Vagina (tissue), 2 donors: ENCODE measurements at regions not wholly inside any gene's neighbourhood (a gene's known extent, or its start where the extent isn't known, plus 50 kb on each side); places are given as distances from the start of the nearest gene placed in this dataset.

Experiments used
- CTCF ChIP-seq, 3 experiments: fragments of 450-650 bp in 2 of 3; fragments of 200-600 bp in 1 of 3; sonication (generic) in 1 of 3; IDR thresholded peaks; one replicate each; pipeline ENCODE4 v1.5.1; 2017 to 2019; ENCODE audit warnings: antibody characterized with exemption in 3 of 3, mild to moderate bottlenecking in 2 of 3, moderate library complexity in 2 of 3
- POLR2A ChIP-seq, 2 donors: fragments of 450-650 bp; IDR thresholded peaks; one replicate each; pipeline ENCODE4 v1.6.1; 2017; ENCODE audit warnings: antibody characterized with exemption in 2 of 2, mild to moderate bottlenecking in 2 of 2, moderate library complexity in 2 of 2
- POLR2AphosphoS5 ChIP-seq, 2 donors: sonication (generic); formaldehyde crosslinking; IDR thresholded peaks; one replicate each; pipeline ENCODE4 v1.9.0; 2017; ENCODE audit warnings: antibody characterized with exemption in 2 of 2, mild to moderate bottlenecking in 2 of 2, low read depth in 1 of 2; ENCODE audit not compliant: insufficient read depth in 1 of 2

DNA sequence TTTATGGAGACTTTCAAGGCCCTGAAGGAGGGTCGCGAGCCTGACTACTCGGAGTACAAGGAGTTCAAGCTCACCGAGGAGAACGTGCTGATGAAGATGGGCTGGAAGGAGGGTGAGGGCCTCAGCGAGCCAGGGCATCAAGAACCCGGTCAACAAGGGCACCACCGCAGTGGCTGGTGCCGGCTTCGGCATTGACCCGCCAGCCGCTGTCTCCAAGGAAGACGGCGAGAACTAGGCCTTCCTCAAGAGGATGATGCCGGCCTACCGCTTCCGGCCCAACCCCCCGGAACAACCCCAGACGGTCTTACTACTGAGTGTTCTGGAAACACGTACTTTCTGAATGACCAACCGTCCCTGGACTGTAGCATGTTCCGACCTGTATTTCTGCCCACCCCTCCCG is 169.2 kb downstream of the HINT1 start:
- no peak for TF ChIP-seq POLR2A (IDR thresholded peaks at IDR 0.05)
- no peak for TF ChIP-seq POLR2AphosphoS5 (IDR thresholded peaks at IDR 0.05; ENCODE audit: insufficient read depth in 1 of 2, low read depth in 1 of 2)
- no peak for TF ChIP-seq CTCF (IDR thresholded peaks at IDR 0.05)
